HCT116 (cell line): ENCODE measurements at regions not wholly inside any gene's neighbourhood (a gene's known extent, or its start where the extent isn't known, plus 50 kb on each side); places are given as distances from the start of the nearest gene placed in this dataset.

ENCODE experiments used
- ATAC-seq: fragments of 200-7000 bp; cut with Tn5 transposase; 2 replicates; pipeline ENCODE4 v1.9.1; 2020; ENCODE audit warnings: mild to moderate bottlenecking, moderate library complexity
- BruUV-seq: library from RNA; stranded (reverse); fragments of 400-500 nt; replicated peaks from 2 replicates; lab custom pipeline; 2021; lab: Mats Ljungman, UMichigan
- CTCF ChIA-PET: fragments of 300-600 bp; sonication (Branson Sonifier 250); formaldehyde crosslinking; loops from one replicate; lab custom pipeline; 2021; ENCODE audit warnings: antibody characterized with exemption; lab: Charles Lee
- POLR2A ChIA-PET: fragments of 300-600, 350-600 bp; sonication (Branson Sonifier 250); formaldehyde crosslinking; loops from one replicate; lab custom pipeline; 2021; ENCODE audit warnings: antibody characterized with exemption; lab: Charles Lee
- RAD21 ChIA-PET, 2 experiments: fragments of 300-600 bp; sonication (Branson Sonifier 250); formaldehyde crosslinking; loops; one replicate each; lab custom pipeline; 2023; ENCODE audit warnings: low total read pairs in 2 of 2; ENCODE audit not compliant: uncharacterized antibody in 2 of 2, unreplicated experiment in 2 of 2, low non-redundant PET in 1 of 2; lab: Charles Lee
- DNase-seq: peaks from one replicate; pipeline ENCODE4 v3.0.0-alpha.2; 2010; ENCODE audit warnings: low read depth, low spot score
- H2AFZ ChIP-seq: fragments of 200-600 bp; shearing (Covaris generic), sonication (generic); 2 replicates; pipeline ENCODE4 v1.6.1; 2017; ENCODE audit warnings: low read depth, mixed run types, mixed read lengths, antibody characterized with exemption, low read length; ENCODE audit not compliant: poor library complexity, severe bottlenecking
- H3K27ac ChIP-seq: 2 replicates; pipeline ENCODE4 v1.5.1; 2012; ENCODE audit warnings: low read depth, low read length
- H3K27me3 ChIP-seq: fragments of 200-600 bp; sonication (generic); 2 replicates; pipeline ENCODE4 v1.6.1; 2016; ENCODE audit warnings: mixed run types, low read length, mixed read lengths; ENCODE audit not compliant: insufficient read depth
- H3K36me3 ChIP-seq, 2 experiments: fragments of 200-500 bp in 1 of 2; fragments of 200-600 bp in 1 of 2; sonication (Bioruptor generic) in 1 of 2; sonication (generic) in 1 of 2; 2 replicates each; pipeline versions ENCODE4 v1.5.1 to v1.6.1; 2014 to 2016; ENCODE audit warnings: low read length in 2 of 2, inconsistent platforms in 1 of 2, mixed read lengths in 1 of 2, mixed run types in 1 of 2; ENCODE audit not compliant: insufficient read depth in 2 of 2, control insufficient read depth in 1 of 2
- H3K4me1 ChIP-seq, 2 experiments: fragments of 200-600 bp in 1 of 2; sonication (generic) in 1 of 2; 2 replicates each; pipeline versions ENCODE4 v1.5.1 to v1.6.1; 2012 to 2017; ENCODE audit warnings: low read length in 2 of 2, inconsistent platforms in 1 of 2, mild to moderate bottlenecking in 1 of 2, mixed read lengths in 1 of 2, mixed run types in 1 of 2, moderate library complexity in 1 of 2; ENCODE audit not compliant: insufficient read depth in 2 of 2, control insufficient read depth in 1 of 2
- H3K4me2 ChIP-seq: fragments of 200-600 bp; sonication (generic); 2 replicates; pipeline ENCODE4 v1.6.1; 2017; ENCODE audit warnings: mixed run types, low read length, mixed read lengths
- H3K4me3 ChIP-seq, 2 experiments: fragments of 200-600 bp in 1 of 2; sonication (generic) in 1 of 2; replicated peaks in 1 of 2; 2 replicates each; pipeline ENCODE4 v1.5.1; 2011 to 2016; ENCODE audit warnings: low read length in 2 of 2, control low read depth in 1 of 2, low read depth in 1 of 2, mild to moderate bottlenecking in 1 of 2, mixed read lengths in 1 of 2, mixed run types in 1 of 2
- H3K79me2 ChIP-seq: fragments of 200-600 bp; sonication (generic); 2 replicates; pipeline ENCODE4 v1.6.1; 2017; ENCODE audit warnings: mild to moderate bottlenecking, mixed run types, low read length, moderate library complexity, mixed read lengths; ENCODE audit not compliant: insufficient read depth
- H3K9ac ChIP-seq: fragments of 200-600 bp; sonication (generic); 2 replicates; pipeline ENCODE4 v1.6.1; 2016; ENCODE audit warnings: low read length, mixed read lengths
- H3K9me2 ChIP-seq: fragments of 200-600 bp; sonication (generic), shearing (Covaris generic); 2 replicates; pipeline ENCODE4 v1.6.1; 2017; ENCODE audit warnings: mixed run types, mild to moderate bottlenecking, moderate library complexity; ENCODE audit not compliant: insufficient read depth
- H3K9me3 ChIP-seq, 2 experiments: fragments of 200-500 bp in 1 of 2; fragments of 200-600 bp in 1 of 2; sonication (Bioruptor generic) in 1 of 2; sonication (generic) in 1 of 2; 2 replicates each; pipeline ENCODE4 v1.6.1; 2014 to 2017; ENCODE audit warnings: low read length in 2 of 2, mixed read lengths in 2 of 2, inconsistent platforms in 1 of 2, low read depth in 1 of 2, mild to moderate bottlenecking in 1 of 2, mixed run types in 1 of 2, moderate library complexity in 1 of 2; ENCODE audit not compliant: control insufficient read depth in 1 of 2, insufficient read depth in 1 of 2
- H4K20me1 ChIP-seq: fragments of 200-600 bp; sonication (generic), shearing (Covaris generic); 2 replicates; pipeline ENCODE4 v1.6.1; 2017; ENCODE audit warnings: mixed run types, mild to moderate bottlenecking, moderate library complexity; ENCODE audit not compliant: insufficient read depth
- CBX3 ChIP-seq: IDR thresholded peaks from 2 replicates; pipeline ENCODE4 v1.6.1; 2012; ENCODE audit warnings: low read depth
- CEBPB ChIP-seq: IDR thresholded peaks from 2 replicates; pipeline ENCODE4 v1.6.1; 2012; ENCODE audit warnings: low read depth
- CTCF ChIP-seq, 3 experiments: fragments of 200-600 bp in 1 of 3; sonication (generic) in 1 of 3; IDR thresholded peaks in 2 of 3; conservative IDR thresholded peaks in 1 of 3; 2 replicates each; pipeline ENCODE4 v1.5.1; 2012 to 2017; ENCODE audit warnings: low read depth in 2 of 3, low read length in 2 of 3, antibody characterized with exemption in 1 of 3, borderline replicate concordance in 1 of 3, control low read depth in 1 of 3, mild to moderate bottlenecking in 1 of 3, mixed read lengths in 1 of 3, mixed run types in 1 of 3, moderate library complexity in 1 of 3; ENCODE audit not compliant: insufficient read depth in 1 of 3
- EGR1 ChIP-seq: IDR thresholded peaks from 2 replicates; pipeline ENCODE4 v1.6.1; 2012; ENCODE audit warnings: low read depth
- EZH2 ChIP-seq: fragments of 200-600 bp; sonication (generic); IDR thresholded peaks from 2 replicates; pipeline ENCODE4 v1.6.1; 2017; ENCODE audit warnings: antibody characterized with exemption, mixed run types
- EZH2phosphoT487 ChIP-seq: fragments of 200-600 bp; IDR thresholded peaks from 2 replicates; pipeline ENCODE4 v1.6.1; 2018; ENCODE audit warnings: antibody characterized with exemption, borderline replicate concordance
- JUND ChIP-seq: IDR thresholded peaks from 2 replicates; pipeline ENCODE4 v1.6.1; 2012
- MAX ChIP-seq: IDR thresholded peaks from 2 replicates; pipeline ENCODE4 v1.6.1; 2012
- POLR2AphosphoS5 ChIP-seq: IDR thresholded peaks from 2 replicates; pipeline ENCODE4 v1.6.1; 2011; ENCODE audit warnings: mild to moderate bottlenecking, low read depth, low read length, moderate library complexity
- SIN3A ChIP-seq: IDR thresholded peaks from 2 replicates; pipeline ENCODE4 v1.6.1; 2012; ENCODE audit warnings: low read depth
- SRF ChIP-seq: IDR thresholded peaks from 2 replicates; pipeline ENCODE4 v1.6.1; 2012; ENCODE audit warnings: low read depth
- TCF7L2 ChIP-seq: IDR thresholded peaks from 2 replicates; pipeline ENCODE4 v1.7.0; 2011; ENCODE audit warnings: borderline replicate concordance, inconsistent platforms; ENCODE audit not compliant: insufficient read depth, insufficient read length; ENCODE audit errors: extremely low read depth
- ZBTB33 ChIP-seq: IDR thresholded peaks from 2 replicates; pipeline ENCODE4 v1.6.1; 2011; ENCODE audit warnings: mild to moderate bottlenecking, low read length, moderate library complexity; ENCODE audit not compliant: insufficient replicate concordance; ENCODE audit errors: extremely low read depth
- ZNF274 ChIP-seq: fragments of 200-500 bp; sonication (Bioruptor generic); IDR thresholded peaks from 2 replicates; pipeline ENCODE4 v1.6.1; 2014; ENCODE audit warnings: mild to moderate bottlenecking, low read depth, low read length, inconsistent platforms
- intact Hi-C: fragments of 100-400 bp; cut with micrococcal nuclease; formaldehyde crosslinking; loops from 2 replicates; pipeline ENCODE4 v1.10.0; 2022

- Histone ChIP-seq H3K4me1 (no peaks in the 10 kb centered on the region), H3K4me3 (no peak overlapping the region), H3K9ac (no peak overlapping the region), H3K27me3 (no peaks in the 10 kb centered on the region), H3K4me2 (no peak overlapping the region), H4K20me1 (no peaks in the 10 kb centered on the region; the same call in 1 of the 2 replicates), H3K27ac (no peak overlapping the region), H3K79me2 (no peaks in the 10 kb centered on the region), H2AFZ (no peak overlapping the region), H3K9me2 (no peaks in the 10 kb centered on the region), H3K36me3 (no peaks in the 10 kb centered on the region), H3K9me3 (peaks cover 5 to 13% of the 10 kb centered on the region in 2 experiments; a peak in 2 of 4 replicates)
- ChIA-PET CTCF (no interaction called here), RAD21 (no interaction called here), POLR2A (no interaction called here)
- BruUV-seq, result no TSS peak
- TF ChIP-seq MAX, result no peak
- TF ChIP-seq CBX3, result no peak
- TF ChIP-seq CEBPB, result no peak
- no peak for TF ChIP-seq EZH2phosphoT487
- TF ChIP-seq ZNF274, result no peak
- TF ChIP-seq JUND, result no peak
- TF ChIP-seq TCF7L2, result no peak
- no peak for TF ChIP-seq SIN3A
- no peak for TF ChIP-seq POLR2AphosphoS5
- no peak for TF ChIP-seq EZH2
- no peak for TF ChIP-seq EGR1
- ATAC-seq (no peak), DNase-seq (no peak)
- intact Hi-C loops, result no loop called here
Measured at GRCh38 chr14:84782902-84783301, 747.0 kb upstream of the FLRT2 start.

GRCh38 chr14:84783511-84783910, 746.4 kb upstream of the FLRT2 start:
- Histone ChIP-seq H2AFZ (no peak overlapping the region), H3K79me2 (no peaks in the 10 kb centered on the region), H4K20me1 (no peaks in the 10 kb centered on the region; the same call in 1 of the 2 replicates), H3K9me2 (no peaks in the 10 kb centered on the region), H3K27me3 (no peaks in the 10 kb centered on the region), H3K4me3 (no peak overlapping the region), H3K9ac (no peak overlapping the region), H3K27ac (no peak overlapping the region), H3K4me2 (no peak overlapping the region), H3K9me3 (peaks cover 5 to 13% of the 10 kb centered on the region in 2 experiments; a peak in 2 of 4 replicates), H3K36me3 (no peaks in the 10 kb centered on the region), H3K4me1 (no peaks in the 10 kb centered on the region)
- no peak for TF ChIP-seq ZBTB33
- no peak for TF ChIP-seq CBX3
- no peak for TF ChIP-seq SIN3A
- TF ChIP-seq EGR1, result no peak
- TF ChIP-seq CTCF (IDR thresholded peaks at IDR 0.05 in 2 of 3, conservative IDR thresholded peaks at IDR 0.05 in 1 of 3; ENCODE audit: borderline replicate concordance in 1 of 3, insufficient read depth in 1 of 3, low read depth in 2 of 3, low read length in 2 of 3), result no peak
- TF ChIP-seq SRF, result no peak
- TF ChIP-seq EZH2, result no peak
- intact Hi-C loops, result no loop called here
- ChIA-PET RAD21 (no interaction called here), POLR2A (no interaction called here), CTCF (no interaction called here)
- no peak for ATAC-seq
- DNase-seq, result no peak
- BruUV-seq, result no TSS peak
